Hematopoietic multipotent progenitor cell treated with erythropoietin and hydrocortisone succinate and interleukin-3 and kit ligand, for 8 days (in vitro differentiated cells): ENCODE measurements at regions not wholly inside any gene's neighbourhood (a gene's known extent, or its start where the extent isn't known, plus 50 kb on each side); places are given as distances from the start of the nearest gene placed in this dataset.
"Not testable (repeated sequence)": the region's sequence is repeated elsewhere in the genome, so short reads cannot be mapped to it uniquely, and the experiment has no call there.

ENCODE experiments used
- DNase-seq: peaks from one replicate; pipeline ENCODE4 v3.0.0-alpha.2; 2015

- no peak for DNase-seq
These were observed 1045.6 kb downstream of the GLUD2 start for GRCh38 chrX:122092978-122093377.

GRCh38 chrX:122094611-122095010, 1047.2 kb downstream of the GLUD2 start:
- no peak for DNase-seq

GRCh38 chrX:122113376-122113775, 1066.0 kb downstream of the GLUD2 start:
- DNase-seq: no peak

GRCh38 chrX:122113896-122114295, 1066.5 kb downstream of the GLUD2 start:
- DNase-seq: no peak

GRCh38 chrX:122115604-122116003, 1068.2 kb downstream of the GLUD2 start:
- no peak for DNase-seq

DNA sequence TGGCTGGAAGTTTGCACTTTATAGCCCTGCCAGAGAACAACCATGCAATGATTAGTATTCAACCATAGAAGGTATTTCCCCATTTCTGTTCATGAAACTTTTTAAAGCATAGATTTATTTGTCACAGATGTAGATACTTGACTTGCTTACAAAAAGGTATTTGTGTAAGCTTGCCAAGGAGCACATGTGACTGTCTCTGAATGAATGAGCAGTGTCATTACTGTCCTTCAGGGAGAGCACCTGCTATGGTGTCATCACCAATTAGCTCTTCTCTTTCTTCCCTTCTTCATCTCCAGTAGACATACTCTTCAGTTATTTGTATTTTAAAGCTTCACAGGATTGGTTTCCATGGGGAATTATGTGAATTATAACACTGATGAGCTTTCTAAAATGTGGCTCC, 1064.7 kb upstream of the GRIA3 start:
- no peak for DNase-seq

- no peak for DNase-seq
These were observed 1061.8 kb upstream of the GRIA3 start for GRCh38 chrX:122122274-122122673.

DNA sequence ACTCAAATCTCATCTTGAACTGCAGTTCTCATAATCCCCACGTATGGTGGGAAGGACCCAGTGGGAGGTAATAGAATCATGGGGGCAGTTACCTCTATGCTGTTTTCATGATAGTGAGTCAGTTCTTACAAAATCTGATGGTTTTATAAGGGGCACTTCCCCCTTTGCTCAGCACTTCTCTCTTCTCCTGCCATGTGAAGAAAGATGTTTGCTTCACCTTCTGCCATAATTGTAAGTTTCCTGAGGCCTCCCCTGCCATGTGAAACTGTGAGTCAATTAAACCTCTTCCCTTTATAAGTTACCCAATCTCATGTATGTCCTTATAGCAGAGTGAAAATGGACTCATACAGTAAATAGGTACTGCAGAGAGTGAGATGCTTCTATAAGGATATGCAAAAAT, 1050.6 kb upstream of the GRIA3 start:
- DNase-seq: no peak

DNA sequence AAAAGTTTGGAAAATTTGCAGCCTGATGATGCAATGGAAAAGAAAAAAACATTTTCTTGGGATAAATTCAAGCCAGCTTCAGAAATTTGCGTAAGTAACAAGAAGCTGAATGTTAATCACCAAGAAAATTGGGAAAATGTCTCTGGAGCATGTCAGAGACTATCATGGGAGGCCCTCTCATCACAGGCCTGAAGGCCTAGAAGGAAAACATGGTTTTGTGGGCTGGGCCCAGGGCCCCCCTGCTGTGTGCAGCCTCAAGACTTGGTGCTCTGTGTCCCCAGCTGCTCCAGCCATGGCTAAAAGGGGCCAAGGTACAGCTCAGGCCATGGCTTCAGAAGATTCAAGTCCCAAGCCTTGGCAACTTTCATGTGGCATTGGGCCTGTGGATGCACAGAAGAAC, 1049.8 kb upstream of the GRIA3 start:
- no peak for DNase-seq

GRCh38 chrX:122135070-122135469, 1049.0 kb upstream of the GRIA3 start:
- no peak for DNase-seq

- not testable (repeated sequence) for DNase-seq
These were observed 1043.9 kb upstream of the GRIA3 start for GRCh38 chrX:122140219-122140618.

DNA sequence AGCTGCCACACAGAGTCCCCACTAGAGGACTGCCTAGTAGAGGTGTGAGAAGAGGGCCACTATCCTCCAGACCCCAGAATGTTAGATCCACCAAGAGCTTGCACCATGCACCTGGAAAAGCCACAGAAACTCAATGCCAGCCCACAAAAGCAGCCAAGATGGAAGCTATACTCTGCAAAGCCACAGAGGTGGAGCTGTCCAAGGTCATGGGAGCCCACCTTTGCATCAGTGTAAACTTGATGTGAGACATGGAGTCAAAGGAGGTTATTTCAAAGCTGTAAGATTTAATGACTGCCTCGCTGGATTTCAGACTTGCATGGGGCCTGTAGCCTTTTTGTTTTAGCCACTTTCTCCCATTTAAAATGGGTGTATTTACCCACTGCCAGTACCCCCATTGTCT, 1030.1 kb upstream of the GRIA3 start:
- DNase-seq: no peak

- no peak for DNase-seq
These were observed 1015.8 kb upstream of the GRIA3 start for GRCh38 chrX:122168241-122168640.

- no peak for DNase-seq
These were observed 999.3 kb upstream of the GRIA3 start for GRCh38 chrX:122184791-122185190.

- no peak for DNase-seq
These were observed 996.9 kb upstream of the GRIA3 start for GRCh38 chrX:122187069-122187713.

- no peak for DNase-seq
These were observed 995.3 kb upstream of the GRIA3 start for GRCh38 chrX:122188751-122189150.

GRCh38 chrX:122196343-122196742, 987.7 kb upstream of the GRIA3 start:
- no peak for DNase-seq

DNA sequence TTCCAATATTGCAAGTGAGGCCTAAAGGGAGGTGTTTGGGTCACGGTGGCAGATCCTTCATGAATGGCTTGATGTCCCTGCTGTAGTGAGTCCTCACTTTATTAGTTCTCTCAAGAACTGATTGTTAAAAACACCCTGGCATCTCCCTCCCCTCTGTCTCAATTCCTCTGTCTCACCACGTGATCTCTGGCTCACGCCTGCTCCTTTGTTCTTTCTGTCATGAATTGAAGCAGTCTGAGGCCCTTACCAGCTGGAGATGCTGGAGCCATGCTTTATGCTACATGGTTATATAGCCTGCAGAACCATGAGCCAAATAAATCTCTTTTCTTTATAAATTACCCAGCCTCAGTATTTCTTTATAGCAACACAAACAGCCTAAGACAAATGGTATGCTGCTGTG, 980.7 kb upstream of the GRIA3 start:
- DNase-seq: no peak

GRCh38 chrX:122218666-122219065, 965.4 kb upstream of the GRIA3 start:
- DNase-seq: no peak

DNA sequence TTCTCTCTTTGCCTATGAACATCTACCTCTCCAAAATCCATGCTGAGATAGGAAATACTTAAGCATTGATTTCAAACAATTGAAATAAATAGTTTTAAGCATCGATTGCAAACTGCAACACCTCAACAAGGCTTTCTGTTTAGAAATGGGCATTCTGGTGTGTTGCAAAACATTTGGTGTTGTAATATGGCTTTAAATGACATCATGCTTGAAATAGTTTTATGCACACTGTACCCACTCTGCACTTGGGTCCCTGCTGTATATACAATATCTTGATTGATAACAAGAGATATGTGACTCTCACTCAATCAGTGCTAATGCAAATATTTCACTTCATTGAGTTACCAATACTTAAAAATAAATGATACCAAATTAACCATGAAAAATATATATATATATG, 964.9 kb upstream of the GRIA3 start:
- DNase-seq: no peak

DNA sequence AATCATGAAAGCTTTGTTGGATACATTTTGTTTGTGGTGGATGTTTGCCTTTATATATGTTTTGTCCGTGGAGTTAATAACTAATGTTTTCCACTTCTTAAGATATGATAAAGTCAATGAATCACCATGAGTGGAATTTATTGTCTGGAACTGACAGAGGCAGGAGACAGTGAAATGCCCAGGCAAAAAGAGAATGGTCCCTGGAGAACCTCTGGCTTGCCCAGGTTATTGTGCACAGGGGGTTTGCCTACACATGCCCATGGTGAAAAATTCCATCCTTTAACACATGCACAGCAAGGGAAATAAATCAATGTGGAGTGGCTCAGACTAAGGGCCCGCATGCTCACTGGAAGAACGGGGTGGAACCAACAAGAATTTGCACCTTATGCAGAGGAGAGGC, 964.3 kb upstream of the GRIA3 start:
- DNase-seq: no peak

- DNase-seq: no peak
These were observed 963.3 kb upstream of the GRIA3 start for GRCh38 chrX:122220644-122221373.

GRCh38 chrX:122221810-122222209, 962.3 kb upstream of the GRIA3 start:
- not testable (repeated sequence) for DNase-seq

- not testable (repeated sequence) for DNase-seq
These were observed 959.9 kb upstream of the GRIA3 start for GRCh38 chrX:122224137-122224536.

GRCh38 chrX:122238801-122239200, 945.3 kb upstream of the GRIA3 start:
- no peak for DNase-seq
